Upper lobe of left lung (tissue), 6 donors: ENCODE measurements at regions not wholly inside any gene's neighbourhood (a gene's known extent, or its start where the extent isn't known, plus 50 kb on each side); places are given as distances from the start of the nearest gene placed in this dataset.

Experiments
- ATAC-seq, 2 donors: fragments of 200-7000 bp; cut with Tn5 transposase; one replicate each; pipeline ENCODE4 v1.9.1; 2022; ENCODE audit warnings: mild to moderate bottlenecking in 2 of 2, moderate library complexity in 2 of 2; ENCODE audit not compliant: low FRiP score in 2 of 2
- DNase-seq, 2 donors: peaks; one replicate each; pipeline ENCODE4 v3.0.0-alpha.2; 2019 to 2020
- H3K27ac ChIP-seq, 4 donors: fragments of 200-600 bp; sonication (generic); one replicate each; pipeline ENCODE4 v1.5.1; 2016 to 2019
- H3K27me3 ChIP-seq, 4 donors: fragments of 200-600 bp; sonication (generic); one replicate each; pipeline ENCODE4 v1.5.1; 2017 to 2019
- H3K36me3 ChIP-seq, 4 donors: fragments of 200-600 bp; sonication (generic); one replicate each; pipeline ENCODE4 v1.5.1; 2016 to 2019
- H3K4me1 ChIP-seq, 4 donors: fragments of 200-600 bp; sonication (generic); one replicate each; pipeline ENCODE4 v1.5.1; 2018 to 2019
- H3K4me3 ChIP-seq, 4 donors: fragments of 200-600 bp; sonication (generic); one replicate each; pipeline ENCODE4 v1.5.1; 2017 to 2019; ENCODE audit warnings: mild to moderate bottlenecking in 2 of 4, moderate library complexity in 1 of 4
- H3K9me3 ChIP-seq, 4 donors: fragments of 200-600 bp; sonication (generic); one replicate each; pipeline ENCODE4 v1.5.1; 2018 to 2019
- EP300 ChIP-seq, 4 donors: sonication (generic); formaldehyde crosslinking; IDR thresholded peaks; one replicate each; pipeline ENCODE4 v1.5.1; 2017; ENCODE audit warnings: antibody characterized with exemption in 4 of 4, control low read depth in 2 of 4
- POLR2A ChIP-seq, 4 donors: fragments of 450-650 bp; IDR thresholded peaks; one replicate each; pipeline ENCODE4 v1.5.1; 2016 to 2017; ENCODE audit warnings: antibody characterized with exemption in 4 of 4, mild to moderate bottlenecking in 2 of 4
- POLR2AphosphoS5 ChIP-seq, 2 donors: sonication (generic); formaldehyde crosslinking; IDR thresholded peaks; one replicate each; pipeline ENCODE4 v1.5.1; 2017; ENCODE audit warnings: antibody characterized with exemption in 2 of 2
- WGBS, 2 donors: methylation state at CpG; one replicate each; pipeline ENCODE4 v1.1.5; 2017 to 2018; 5-methylcytosine and 5-hydroxymethylcytosine counted together
- TF ChIP-seq, protein P1 (sequence below), 6 experiments: fragments of 450-650 bp in 4 of 6; fragments of 200-600 bp in 2 of 6; sonication (generic) in 2 of 6; IDR thresholded peaks; one replicate each; pipeline ENCODE4 v1.5.1; 2016 to 2019; ENCODE audit warnings: antibody characterized with exemption in 6 of 6
- donor health status: DM: no; HTN: no; CAD: no; lungs with moderate emphysema.
- donor health status: DM: no; HTN: yes; CAD: no; lungs with severe emphysema.

DNA sequence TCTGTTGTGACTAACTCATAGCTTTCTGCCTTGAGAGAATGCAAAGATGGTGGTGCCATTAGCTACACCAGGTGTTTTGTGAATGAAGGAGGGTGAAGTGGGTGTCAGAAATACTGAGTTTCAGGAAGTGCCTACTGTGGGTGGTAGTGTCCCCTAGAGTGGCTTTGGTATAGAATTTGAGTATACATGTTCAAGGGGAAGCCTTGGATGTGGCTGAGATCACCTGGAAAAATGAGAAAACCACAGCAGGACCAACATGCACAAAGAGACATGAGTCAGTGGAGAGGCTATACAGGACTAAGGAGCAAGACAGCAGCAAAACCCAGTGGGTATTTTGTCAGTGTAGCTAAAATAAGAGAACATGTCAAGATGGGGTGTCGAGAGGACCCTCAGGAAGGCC lies 204.3 kb upstream of the TBL1X start:
- no peaks in the 10 kb centered on the region for H3K27me3 ChIP-seq
- H3K9me3 ChIP-seq = no peaks in the 10 kb centered on the region
- H3K36me3 ChIP-seq = no peaks in the 10 kb centered on the region
- no peak for ATAC-seq
- TF ChIP-seq EP300 (IDR thresholded peaks at IDR 0.05) = no peak
- no peak for TF ChIP-seq POLR2A (IDR thresholded peaks at IDR 0.05)
- TF ChIP-seq, protein P1, sequence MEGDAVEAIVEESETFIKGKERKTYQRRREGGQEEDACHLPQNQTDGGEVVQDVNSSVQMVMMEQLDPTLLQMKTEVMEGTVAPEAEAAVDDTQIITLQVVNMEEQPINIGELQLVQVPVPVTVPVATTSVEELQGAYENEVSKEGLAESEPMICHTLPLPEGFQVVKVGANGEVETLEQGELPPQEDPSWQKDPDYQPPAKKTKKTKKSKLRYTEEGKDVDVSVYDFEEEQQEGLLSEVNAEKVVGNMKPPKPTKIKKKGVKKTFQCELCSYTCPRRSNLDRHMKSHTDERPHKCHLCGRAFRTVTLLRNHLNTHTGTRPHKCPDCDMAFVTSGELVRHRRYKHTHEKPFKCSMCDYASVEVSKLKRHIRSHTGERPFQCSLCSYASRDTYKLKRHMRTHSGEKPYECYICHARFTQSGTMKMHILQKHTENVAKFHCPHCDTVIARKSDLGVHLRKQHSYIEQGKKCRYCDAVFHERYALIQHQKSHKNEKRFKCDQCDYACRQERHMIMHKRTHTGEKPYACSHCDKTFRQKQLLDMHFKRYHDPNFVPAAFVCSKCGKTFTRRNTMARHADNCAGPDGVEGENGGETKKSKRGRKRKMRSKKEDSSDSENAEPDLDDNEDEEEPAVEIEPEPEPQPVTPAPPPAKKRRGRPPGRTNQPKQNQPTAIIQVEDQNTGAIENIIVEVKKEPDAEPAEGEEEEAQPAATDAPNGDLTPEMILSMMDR (IDR thresholded peaks at IDR 0.05) = no peak
- no peak for TF ChIP-seq POLR2AphosphoS5 (IDR thresholded peaks at IDR 0.05)
- H3K4me3 ChIP-seq = no peak overlapping the region
- 72 to 90% methylated on average over 1 of the region's 1 CpG for WGBS, 2 donors
- no peaks in the 10 kb centered on the region for H3K4me1 ChIP-seq
- no peak for DNase-seq
- H3K27ac ChIP-seq = no peak overlapping the region

- 63 to 70% methylated on average over 3 to 6 of the region's 6 CpGs for WGBS, 2 donors
- no peak for ATAC-seq
- TF ChIP-seq EP300 (IDR thresholded peaks at IDR 0.05) = no peak
- TF ChIP-seq, protein P1 (IDR thresholded peaks at IDR 0.05) = no peak
- no peak for TF ChIP-seq POLR2AphosphoS5 (IDR thresholded peaks at IDR 0.05)
- no peak for TF ChIP-seq POLR2A (IDR thresholded peaks at IDR 0.05)
- Histone ChIP-seq H3K4me1 (no peaks in the 10 kb centered on the region), H3K27me3 (no peaks in the 10 kb centered on the region), H3K9me3 (no peaks in the 10 kb centered on the region), H3K36me3 (no peaks in the 10 kb centered on the region), H3K27ac (no peak overlapping the region), H3K4me3 (no peak overlapping the region)
- no peak for DNase-seq
Measured at GRCh38 chrX:9267415-9267814, 197.4 kb upstream of the TBL1X start.

DNA sequence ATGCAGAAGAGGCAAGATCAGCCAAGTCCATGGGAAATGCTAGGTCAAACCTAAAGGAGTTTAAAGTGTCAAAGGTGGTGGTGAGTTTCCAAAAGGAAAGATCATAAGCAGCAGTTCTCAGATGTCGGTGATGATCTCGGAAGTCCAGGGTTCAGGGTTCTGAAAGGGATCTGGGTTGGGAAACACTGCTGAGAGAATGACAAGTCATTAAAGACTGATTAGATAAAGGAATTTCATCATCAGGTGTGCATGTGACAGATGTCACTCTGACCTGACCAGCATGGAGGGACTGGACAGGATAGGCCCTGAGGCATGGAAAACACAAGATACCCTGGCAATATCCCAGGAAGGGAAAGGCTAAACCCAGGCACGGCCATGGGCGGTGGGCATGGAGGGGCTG lies 195.7 kb upstream of the TBL1X start:
- no peak overlapping the region for H3K4me3 ChIP-seq
- no peak for TF ChIP-seq EP300 (IDR thresholded peaks at IDR 0.05)
- TF ChIP-seq POLR2AphosphoS5 (IDR thresholded peaks at IDR 0.05) = no peak
- TF ChIP-seq POLR2A (IDR thresholded peaks at IDR 0.05) = no peak
- TF ChIP-seq, protein P1 (IDR thresholded peaks at IDR 0.05) = no peak
- H3K4me1 ChIP-seq = no peaks in the 10 kb centered on the region
- no peak overlapping the region for H3K27ac ChIP-seq
- DNase-seq (no peak), ATAC-seq (no peak)
- 94 to 98% methylated on average over 4 of the region's 4 CpGs for WGBS, 2 donors
- no peaks in the 10 kb centered on the region for H3K36me3 ChIP-seq
- no peaks in the 10 kb centered on the region for H3K9me3 ChIP-seq
- no peaks in the 10 kb centered on the region for H3K27me3 ChIP-seq

- Histone ChIP-seq H3K4me3 (no peak overlapping the region), H3K36me3 (no peaks in the 10 kb centered on the region), H3K4me1 (no peaks in the 10 kb centered on the region), H3K27ac (no peak overlapping the region), H3K9me3 (no peaks in the 10 kb centered on the region), H3K27me3 (no peaks in the 10 kb centered on the region)
- TF ChIP-seq POLR2AphosphoS5 (IDR thresholded peaks at IDR 0.05) (no peak), POLR2A (IDR thresholded peaks at IDR 0.05) (no peak), EP300 (IDR thresholded peaks at IDR 0.05) (no peak)
- TF ChIP-seq, protein P1 (IDR thresholded peaks at IDR 0.05) = no peak
- ATAC-seq (no peak), DNase-seq (no peak)
- WGBS, 2 donors = 75 to 79% methylated on average over 8 to 13 of the region's 13 CpGs
Measured at GRCh38 chrX:9271789-9272525, 192.9 kb upstream of the TBL1X start.

- Histone ChIP-seq H3K27me3 (no peaks in the 10 kb centered on the region), H3K36me3 (no peaks in the 10 kb centered on the region), H3K4me3 (no peak overlapping the region), H3K27ac (no peak overlapping the region), H3K4me1 (no peaks in the 10 kb centered on the region), H3K9me3 (no peaks in the 10 kb centered on the region)
- DNase-seq (no peak), ATAC-seq (no peak)
- 88 to 95% methylated on average over 1 of the region's 1 CpG for WGBS, 2 donors
- no peak for TF ChIP-seq EP300 (IDR thresholded peaks at IDR 0.05)
- TF ChIP-seq, protein P1 (IDR thresholded peaks at IDR 0.05) = no peak
- TF ChIP-seq POLR2A (IDR thresholded peaks at IDR 0.05) = no peak
- TF ChIP-seq POLR2AphosphoS5 (IDR thresholded peaks at IDR 0.05) = no peak
Measured at GRCh38 chrX:9273744-9274143, 191.1 kb upstream of the TBL1X start.
